H9 (cell line): ENCODE measurements at regions not wholly inside any gene's neighbourhood (a gene's known extent, or its start where the extent isn't known, plus 50 kb on each side); places are given as distances from the start of the nearest gene placed in this dataset.

Experiments
- DNase-seq: peaks from one replicate; pipeline ENCODE4 v3.0.0-alpha.2; 2017
- H2AFZ ChIP-seq: one replicate; pipeline ENCODE4 v1.6.1; 2013; ENCODE audit warnings: mild to moderate bottlenecking, low read length, control low read depth, moderate library complexity
- H2AK5ac ChIP-seq: 2 replicates; pipeline ENCODE4 v1.6.1; 2013; ENCODE audit warnings: low read length, control low read depth, mixed read lengths; ENCODE audit not compliant: insufficient read length
- H2BK120ac ChIP-seq: one replicate; pipeline ENCODE4 v1.6.1; 2013; ENCODE audit warnings: low read depth, mild to moderate bottlenecking, low read length, control low read depth, inconsistent platforms; ENCODE audit not compliant: poor library complexity, severe bottlenecking
- H2BK12ac ChIP-seq: 2 replicates; pipeline ENCODE4 v1.6.1; 2013; ENCODE audit warnings: low read length, control low read depth, mixed read lengths, low read depth; ENCODE audit not compliant: insufficient read length
- H2BK15ac ChIP-seq: 2 replicates; pipeline ENCODE4 v1.6.1; 2013; ENCODE audit warnings: low read depth, low read length, control low read depth
- H2BK20ac ChIP-seq: one replicate; pipeline ENCODE4 v1.6.1; 2013; ENCODE audit warnings: low read depth, mild to moderate bottlenecking, low read length, control low read depth, inconsistent platforms; ENCODE audit not compliant: poor library complexity, severe bottlenecking
- H2BK5ac ChIP-seq: 2 replicates; pipeline ENCODE4 v1.6.1; 2013; ENCODE audit warnings: low read length, control low read depth, mixed read lengths; ENCODE audit not compliant: insufficient read length
- H3K14ac ChIP-seq: 2 replicates; pipeline ENCODE4 v1.6.1; 2013; ENCODE audit warnings: low read length, control low read depth; ENCODE audit not compliant: insufficient read depth
- H3K18ac ChIP-seq: 2 replicates; pipeline ENCODE4 v1.6.1; 2013; ENCODE audit warnings: low read depth, mild to moderate bottlenecking, mixed read lengths, low read length, control low read depth; ENCODE audit not compliant: insufficient read length
- H3K23ac ChIP-seq: 2 replicates; pipeline ENCODE4 v1.6.1; 2013; ENCODE audit warnings: low read length, control low read depth, mixed read lengths, low read depth; ENCODE audit not compliant: insufficient read length
- H3K23me2 ChIP-seq: 2 replicates; pipeline ENCODE4 v1.6.1; 2013; ENCODE audit warnings: low read depth, mild to moderate bottlenecking, mixed read lengths, low read length, control low read depth; ENCODE audit not compliant: insufficient read length, poor library complexity, severe bottlenecking
- H3K27ac ChIP-seq: 2 replicates; pipeline ENCODE4 v1.5.1; 2013; ENCODE audit warnings: low read length, control low read depth, mixed read lengths, low read depth; ENCODE audit not compliant: insufficient read length
- H3K27me3 ChIP-seq: 2 replicates; pipeline ENCODE4 v1.6.1; 2013; ENCODE audit warnings: low read length, control low read depth, inconsistent platforms; ENCODE audit not compliant: insufficient read depth
- H3K4ac ChIP-seq: 2 replicates; pipeline ENCODE4 v1.6.1; 2013; ENCODE audit warnings: low read depth, mild to moderate bottlenecking, control low read depth, inconsistent platforms, low read length, moderate library complexity
- H3K4me1 ChIP-seq: 2 replicates; pipeline ENCODE4 v1.6.1; 2013; ENCODE audit warnings: low read length, control low read depth, inconsistent platforms; ENCODE audit not compliant: insufficient read depth
- H3K4me2 ChIP-seq: 2 replicates; pipeline ENCODE4 v1.6.1; 2013; ENCODE audit warnings: low read length, control low read depth, mixed read lengths; ENCODE audit not compliant: insufficient read length, insufficient read depth
- H3K56ac ChIP-seq: 2 replicates; pipeline ENCODE4 v1.6.1; 2013; ENCODE audit warnings: low read depth, mild to moderate bottlenecking, mixed read lengths, low read length, control low read depth; ENCODE audit not compliant: insufficient read length
- H3K79me1 ChIP-seq: 2 replicates; pipeline ENCODE4 v1.6.1; 2013; ENCODE audit warnings: low read depth, mild to moderate bottlenecking, moderate library complexity, low read length, control low read depth, inconsistent platforms; ENCODE audit not compliant: insufficient read depth, poor library complexity, severe bottlenecking
- H3K79me2 ChIP-seq: 2 replicates; pipeline ENCODE4 v1.6.1; 2013; ENCODE audit warnings: low read length, control low read depth, inconsistent platforms; ENCODE audit not compliant: insufficient read depth
- H3K9ac ChIP-seq: 2 replicates; pipeline ENCODE4 v1.6.1; 2013; ENCODE audit warnings: low read length, control low read depth, mixed read lengths; ENCODE audit not compliant: insufficient read length; ENCODE audit errors: extremely low read depth
- H3K9me3 ChIP-seq: one replicate; pipeline ENCODE4 v1.6.1; 2013; ENCODE audit warnings: low read depth, low read length, inconsistent platforms; ENCODE audit not compliant: control insufficient read depth
- H3T11ph ChIP-seq: one replicate; pipeline ENCODE4 v1.6.1; 2013; ENCODE audit warnings: mild to moderate bottlenecking, low read length, control low read depth, inconsistent platforms
- H4K20me1 ChIP-seq: one replicate; pipeline ENCODE4 v1.6.1; 2013; ENCODE audit not compliant: control insufficient read depth, insufficient read length, insufficient read depth
- H4K5ac ChIP-seq: 2 replicates; pipeline ENCODE4 v1.6.1; 2013; ENCODE audit warnings: low read depth, mild to moderate bottlenecking, mixed read lengths, low read length, control low read depth; ENCODE audit not compliant: insufficient read length
- H4K8ac ChIP-seq: replicated peaks from 2 replicates; pipeline ENCODE4 v1.6.1; 2013; ENCODE audit warnings: low read length, control low read depth, mixed read lengths, low read depth; ENCODE audit not compliant: insufficient read length
- H4K91ac ChIP-seq: 2 replicates; pipeline ENCODE4 v1.6.1; 2013; ENCODE audit warnings: low read depth, mild to moderate bottlenecking, moderate library complexity, mixed read lengths, low read length, control low read depth; ENCODE audit not compliant: insufficient read length
- H3K27ac Mint-ChIP-seq, 3 experiments: 2 replicates in 2 of 3; 3 replicates in 1 of 3; pipeline ENCODE4 v1.8.0; 2020 to 2021; ENCODE audit warnings: mixed read lengths in 3 of 3, mild to moderate bottlenecking in 1 of 3, moderate library complexity in 1 of 3
- H3K27me3 Mint-ChIP-seq: 2 replicates; pipeline ENCODE4 v1.8.0; 2021; ENCODE audit warnings: low read depth, mild to moderate bottlenecking, moderate library complexity, mixed read lengths
- H3K36me3 Mint-ChIP-seq, 3 experiments: 2 replicates in 2 of 3; 3 replicates in 1 of 3; pipeline ENCODE4 v1.8.0; 2020 to 2021; ENCODE audit warnings: low read depth in 3 of 3, mixed read lengths in 3 of 3; ENCODE audit not compliant: insufficient read depth in 1 of 3
- H3K4me1 Mint-ChIP-seq, 2 experiments: 2 replicates each; pipeline ENCODE4 v1.8.0; 2020; ENCODE audit warnings: mixed read lengths in 2 of 2
- H3K4me3 Mint-ChIP-seq, 2 experiments: 2 replicates in 1 of 2; 3 replicates in 1 of 2; pipeline ENCODE4 v1.8.0; 2020 to 2021; ENCODE audit warnings: mild to moderate bottlenecking in 2 of 2, mixed read lengths in 2 of 2, moderate library complexity in 1 of 2
- H3K9me3 Mint-ChIP-seq, 2 experiments: 2 replicates in 1 of 2; 3 replicates in 1 of 2; pipeline ENCODE4 v1.8.0; 2020; ENCODE audit warnings: mild to moderate bottlenecking in 2 of 2, mixed read lengths in 2 of 2, moderate library complexity in 1 of 2
- CTCF ChIP-seq: fragments of 200-600 bp; sonication (generic); conservative IDR thresholded peaks from 3 replicates; pipeline ENCODE4 v1.8.0; 2021; ENCODE audit warnings: antibody characterized with exemption, mild to moderate bottlenecking
- WGBS: extraction: QIAGEN DNeasy Blood & Tissue Kit; methylation state at CpG from one replicate; pipeline ENCODE4 v1.1.7; 2013; ENCODE audit warnings: missing lambda C conversion rate, low lambda C conversion rate, mixed read lengths; ENCODE audit not compliant: insufficient read length; ENCODE audit errors: extremely low coverage; 5-methylcytosine and 5-hydroxymethylcytosine counted together

GRCh38 chr14:83780321-83780720, 1749.6 kb upstream of the FLRT2 start:
- Histone ChIP-seq H4K20me1 (no peaks in the 10 kb centered on the region), H3K4ac (no peak overlapping the region), H3K9me3 (no peaks in the 10 kb centered on the region), H3K79me1 (no peaks in the 10 kb centered on the region), H3K23ac (no peak overlapping the region), H3K56ac (no peak overlapping the region), H2BK15ac (no peak overlapping the region), H3K4me2 (no peak overlapping the region), H4K91ac (no peak overlapping the region), H2BK20ac (no peak overlapping the region), H3K27me3 (no peaks in the 10 kb centered on the region), H2BK120ac (no peak overlapping the region), H3K79me2 (no peaks in the 10 kb centered on the region), H2BK5ac (no peak overlapping the region), H3K27ac (no peak overlapping the region), H2BK12ac (no peak overlapping the region), H2AFZ (no peak overlapping the region), H3K4me1 (no peaks in the 10 kb centered on the region), H2AK5ac (no peak overlapping the region), H3K18ac (no peak overlapping the region), H3K14ac (no peak overlapping the region), H4K8ac (no peak overlapping the region), H3T11ph (no peak overlapping the region), H3K9ac (no peak overlapping the region), H4K5ac (no peak overlapping the region), H3K23me2 (no peaks in the 10 kb centered on the region)
- Mint-ChIP-seq H3K27me3 (no peaks in the 10 kb centered on the region), H3K27ac (0 out of 7 replicates have a peak overlapping the region, but pooled peaks of 1 of the 3 experiments have one; percentile 29), H3K4me3 (no peak overlapping the region), H3K4me1 (no peaks in the 10 kb centered on the region), H3K36me3 (no peaks in the 10 kb centered on the region), H3K9me3 (no peaks in the 10 kb centered on the region)
- no CpG with 5 or more reads among the region's 3 CpGs for WGBS
- no peak for DNase-seq
- TF ChIP-seq CTCF: no peak
